Spleen (tissue), 11 donors: ENCODE measurements at regions not wholly inside any gene's neighbourhood (a gene's known extent, or its start where the extent isn't known, plus 50 kb on each side); places are given as distances from the start of the nearest gene placed in this dataset.

Experiments used
- DNase-seq: peaks from one replicate; pipeline ENCODE4 v3.0.0-alpha.2; 2020
- H3K27ac ChIP-seq, 8 donors: fragments of 200-600 bp; sonication (generic) in 7 of 8; 1 replicate in 4 of 8; 2 replicates in 4 of 8; pipeline versions ENCODE4 v1.5.0 to v1.8.0; 2016 to 2021; ENCODE audit warnings: inconsistent platforms in 4 of 8, mild to moderate bottlenecking in 4 of 8, moderate library complexity in 1 of 8
- H3K27me3 ChIP-seq, 7 donors: fragments of 200-600 bp; sonication (generic) in 6 of 7; replicated peaks in 1 of 7; 1 replicate in 4 of 7; 2 replicates in 3 of 7; pipeline versions ENCODE4 v1.5.0 to v1.8.0; 2016 to 2021; ENCODE audit warnings: inconsistent platforms in 3 of 7, mild to moderate bottlenecking in 1 of 7
- H3K36me3 ChIP-seq, 6 donors: fragments of 200-600 bp; sonication (generic) in 5 of 6; 1 replicate in 4 of 6; 2 replicates in 2 of 6; pipeline versions ENCODE4 v1.5.0 to v1.8.0; 2016 to 2021; ENCODE audit warnings: inconsistent platforms in 2 of 6
- H3K4me1 ChIP-seq, 6 donors: fragments of 200-600 bp; sonication (generic) in 5 of 6; 1 replicate in 3 of 6; 2 replicates in 3 of 6; pipeline versions ENCODE4 v1.5.0 to v1.8.0; 2016 to 2021; ENCODE audit warnings: inconsistent platforms in 3 of 6
- H3K4me3 ChIP-seq, 8 donors: fragments of 200-600 bp; sonication (generic) in 7 of 8; 1 replicate in 4 of 8; 2 replicates in 4 of 8; pipeline versions ENCODE4 v1.5.0 to v1.8.0; 2016 to 2021; ENCODE audit warnings: inconsistent platforms in 4 of 8, mild to moderate bottlenecking in 4 of 8, moderate library complexity in 2 of 8
- H3K9me3 ChIP-seq, 8 donors: fragments of 200-600 bp; sonication (generic) in 7 of 8; 1 replicate in 4 of 8; 2 replicates in 4 of 8; pipeline versions ENCODE4 v1.5.0 to v1.8.0; 2016 to 2021; ENCODE audit warnings: inconsistent platforms in 4 of 8
- CTCF ChIP-seq, 11 experiments: fragments of 200-600 bp in 7 of 11; fragments of 450-650 bp in 4 of 11; sonication (generic) in 4 of 11; IDR thresholded peaks in 8 of 11; conservative IDR thresholded peaks in 3 of 11; 1 replicate in 7 of 11; 2 replicates in 4 of 11; pipeline versions ENCODE4 v1.4.0 to v1.8.0; 2016 to 2021; ENCODE audit warnings: antibody characterized with exemption in 11 of 11, inconsistent platforms in 4 of 11, mild to moderate bottlenecking in 1 of 11
- POLR2A ChIP-seq, 3 donors: fragments of 450-650 bp; IDR thresholded peaks; one replicate each; pipeline ENCODE4 v1.5.1; 2017; ENCODE audit warnings: antibody characterized with exemption in 3 of 3, mild to moderate bottlenecking in 1 of 3
- POLR2AphosphoS5 ChIP-seq, 3 donors: sonication (generic); formaldehyde crosslinking; IDR thresholded peaks; one replicate each; pipeline ENCODE4 v1.5.1; 2017; ENCODE audit warnings: antibody characterized with exemption in 3 of 3
- WGBS, 5 donors: extraction: QIAGEN DNeasy Blood & Tissue Kit in 3 of 5; methylation state at CpG; one replicate each; pipeline versions ENCODE4 v1.1.5 to v1.1.7; 2013 to 2018; 5-methylcytosine and 5-hydroxymethylcytosine counted together
- intact Hi-C: fragments of 100-400 bp; cut with DNase I; formaldehyde crosslinking; loops from one replicate; pipeline ENCODE4 v1.15.0; 2023; ENCODE audit warnings: low total_unique reads
- donor health status: healthy with polysubstance abuse.
- donor health status: DM: no; HTN: no; CAD: no; lungs with moderate emphysema.
- donor health status: DM: no; HTN: no; CAD: no.
- donor health status: Bipolar disorder and iron deficiency.
- donor health status: healthy.
- donor health status: DM: no; HTN: no; CAD: no.
- donor health status: DM: yes; HTN: yes; CAD: no.

- no peak for DNase-seq
- 88 to 95% (median 92%) methylated on average over 4 of the region's 4 CpGs for whole genome bisulfite sequencing, 5 donors
- intact Hi-C loops, result no loop called here
Observed at GRCh38 chr12:115400011-115400410, 716.0 kb upstream of the TBX3 start.

DNA sequence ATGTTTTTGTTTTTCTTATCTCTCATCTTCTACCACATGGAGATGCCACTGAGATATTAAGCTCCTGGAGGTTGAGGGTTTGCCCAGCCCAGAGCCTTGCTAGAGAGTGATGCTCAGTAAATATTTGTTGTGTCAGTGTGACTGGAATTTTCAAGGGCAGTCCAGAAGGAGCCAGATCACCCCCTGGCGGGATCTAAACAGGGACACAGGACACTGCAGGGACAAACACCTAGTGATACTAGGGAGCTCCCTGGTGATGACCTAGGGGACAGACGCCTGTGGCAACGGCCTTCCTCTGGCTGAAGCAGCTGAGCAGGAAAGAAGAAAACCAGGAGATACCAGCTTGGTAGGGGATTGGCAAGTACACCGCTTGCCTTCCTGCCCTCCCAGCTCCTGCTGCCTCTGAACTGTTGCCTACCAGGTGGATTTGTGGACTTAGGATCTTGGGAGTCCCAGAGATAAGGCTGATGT lies 714.4 kb upstream of the TBX3 start:
- TF ChIP-seq CTCF (IDR thresholded peaks at IDR 0.05 in 8 of 11, conservative IDR thresholded peaks at IDR 0.05 in 3 of 11) (peak in 1 of 11 experiments; percentile 9), POLR2AphosphoS5 (IDR thresholded peaks at IDR 0.05) (no peak)

More at GRCh38 chr12:115400011-115400410, 716.0 kb upstream of the TBX3 start:
- TF ChIP-seq CTCF (IDR thresholded peaks at IDR 0.05 in 8 of 11, conservative IDR thresholded peaks at IDR 0.05 in 3 of 11) (no peak), POLR2AphosphoS5 (IDR thresholded peaks at IDR 0.05) (no peak), POLR2A (IDR thresholded peaks at IDR 0.05) (no peak)
- Histone ChIP-seq H3K36me3 (no peaks in the 10 kb centered on the region), H3K9me3 (peaks cover 0 to 19% (median 14%) of the 10 kb centered on the region in 8 donors), H3K27ac (no peak overlapping the region), H3K4me1 (no peaks in the 10 kb centered on the region), H3K27me3 (no peaks in the 10 kb centered on the region), H3K4me3 (no peak overlapping the region)

GRCh38 chr12:115396567-115396966 lies 712.6 kb upstream of the TBX3 start:
- H3K9me3 ChIP-seq, result peaks cover 0 to 22% (median 14%) of the 10 kb centered on the region in 8 donors
- no peak overlapping the region for H3K27ac ChIP-seq
- intact Hi-C loops, result no loop called here
- H3K4me1 ChIP-seq, result no peaks in the 10 kb centered on the region
- no peaks in the 10 kb centered on the region for H3K36me3 ChIP-seq
- TF ChIP-seq POLR2A (IDR thresholded peaks at IDR 0.05) (no peak), POLR2AphosphoS5 (IDR thresholded peaks at IDR 0.05) (no peak), CTCF (IDR thresholded peaks at IDR 0.05 in 8 of 11, conservative IDR thresholded peaks at IDR 0.05 in 3 of 11) (no peak)
- DNase-seq, result no peak
- no peaks in the 10 kb centered on the region for H3K27me3 ChIP-seq
- H3K4me3 ChIP-seq, result no peak overlapping the region

More for the DNA sequence above, 714.4 kb upstream of the TBX3 start:
- Histone ChIP-seq H3K9me3 (peaks cover 0 to 19% (median 14%) of the 10 kb centered on the region in 8 donors), H3K27me3 (no peaks in the 10 kb centered on the region), H3K27ac (no peak overlapping the region), H3K4me3 (no peak overlapping the region), H3K4me1 (no peaks in the 10 kb centered on the region), H3K36me3 (no peaks in the 10 kb centered on the region)
- no peak for DNase-seq
- intact Hi-C loops, result no loop called here
- 77 to 94% (median 83%) methylated on average over 4 of the region's 4 CpGs for WGBS, 5 donors

GRCh38 chr12:115394496-115395220 lies 710.7 kb upstream of the TBX3 start:
- no peak overlapping the region for H3K4me3 ChIP-seq
- intact Hi-C loops, result no loop called here

More at GRCh38 chr12:115394496-115395220, 710.7 kb upstream of the TBX3 start:
- Histone ChIP-seq H3K27me3 (no peaks in the 10 kb centered on the region), H3K36me3 (no peaks in the 10 kb centered on the region), H3K9me3 (peaks cover 0 to 28% (median 17%) of the 10 kb centered on the region in 8 donors), H3K27ac (no peak overlapping the region), H3K4me1 (no peaks in the 10 kb centered on the region)
- WGBS, 5 donors, result 38 to 55% (median 40%) methylated on average over 5 of the region's 5 CpGs
- DNase-seq, result no peak
- no peak for TF ChIP-seq CTCF (IDR thresholded peaks at IDR 0.05 in 8 of 11, conservative IDR thresholded peaks at IDR 0.05 in 3 of 11)
- TF ChIP-seq POLR2A (IDR thresholded peaks at IDR 0.05), result no peak
- no peak for TF ChIP-seq POLR2AphosphoS5 (IDR thresholded peaks at IDR 0.05)
